ENCODE measurements at regions not wholly inside any gene's neighbourhood (a gene's known extent, or its start where the extent isn't known, plus 50 kb on each side); places are given as distances from the start of the nearest gene placed in this dataset.
"Not testable (repeated sequence)": the region's sequence is repeated elsewhere in the genome, so short reads cannot be mapped to it uniquely, and the experiment has no call there.

- Mint-ChIP-seq H3K4me3 (ENCODE audit: unreplicated experiment) (no peak overlapping the region), H3K27me3 (ENCODE audit: low read depth) (no peaks in the 10 kb centered on the region), H3K4me1 (ENCODE audit: low read depth) (peaks cover 27% of the 10 kb centered on the region), H3K36me3 (ENCODE audit: low read depth) (no peaks in the 10 kb centered on the region), H3K27ac (ENCODE audit: unreplicated experiment) (no peak overlapping the region), H3K9me3 (ENCODE audit: low read depth) (peaks cover 10% of the 10 kb centered on the region)
- DNase-seq (ENCODE audit: low spot score) = no peak
- TF ChIP-seq, protein P1, sequence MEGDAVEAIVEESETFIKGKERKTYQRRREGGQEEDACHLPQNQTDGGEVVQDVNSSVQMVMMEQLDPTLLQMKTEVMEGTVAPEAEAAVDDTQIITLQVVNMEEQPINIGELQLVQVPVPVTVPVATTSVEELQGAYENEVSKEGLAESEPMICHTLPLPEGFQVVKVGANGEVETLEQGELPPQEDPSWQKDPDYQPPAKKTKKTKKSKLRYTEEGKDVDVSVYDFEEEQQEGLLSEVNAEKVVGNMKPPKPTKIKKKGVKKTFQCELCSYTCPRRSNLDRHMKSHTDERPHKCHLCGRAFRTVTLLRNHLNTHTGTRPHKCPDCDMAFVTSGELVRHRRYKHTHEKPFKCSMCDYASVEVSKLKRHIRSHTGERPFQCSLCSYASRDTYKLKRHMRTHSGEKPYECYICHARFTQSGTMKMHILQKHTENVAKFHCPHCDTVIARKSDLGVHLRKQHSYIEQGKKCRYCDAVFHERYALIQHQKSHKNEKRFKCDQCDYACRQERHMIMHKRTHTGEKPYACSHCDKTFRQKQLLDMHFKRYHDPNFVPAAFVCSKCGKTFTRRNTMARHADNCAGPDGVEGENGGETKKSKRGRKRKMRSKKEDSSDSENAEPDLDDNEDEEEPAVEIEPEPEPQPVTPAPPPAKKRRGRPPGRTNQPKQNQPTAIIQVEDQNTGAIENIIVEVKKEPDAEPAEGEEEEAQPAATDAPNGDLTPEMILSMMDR (IDR thresholded peaks at IDR 0.05) = no peak
Measured at GRCh38 chr4:132396636-132397035, 752.5 kb upstream of the PCDH10 start.

- H3K4me3 Mint-ChIP-seq (ENCODE audit: unreplicated experiment) = no peak overlapping the region
- no peaks in the 10 kb centered on the region for H3K4me1 Mint-ChIP-seq (ENCODE audit: low read depth)
- H3K27ac Mint-ChIP-seq (ENCODE audit: unreplicated experiment) = no peak overlapping the region
- peaks cover 2% of the 10 kb centered on the region for H3K36me3 Mint-ChIP-seq (ENCODE audit: low read depth)
- peaks cover 28% of the 10 kb centered on the region for H3K9me3 Mint-ChIP-seq (ENCODE audit: low read depth)
- DNase-seq (ENCODE audit: low spot score) = no peak
- TF ChIP-seq, protein P1 (IDR thresholded peaks at IDR 0.05) = no peak
- H3K27me3 Mint-ChIP-seq (ENCODE audit: low read depth) = no peaks in the 10 kb centered on the region
Measured at GRCh38 chr4:132417220-132417619, 731.9 kb upstream of the PCDH10 start.

DNA sequence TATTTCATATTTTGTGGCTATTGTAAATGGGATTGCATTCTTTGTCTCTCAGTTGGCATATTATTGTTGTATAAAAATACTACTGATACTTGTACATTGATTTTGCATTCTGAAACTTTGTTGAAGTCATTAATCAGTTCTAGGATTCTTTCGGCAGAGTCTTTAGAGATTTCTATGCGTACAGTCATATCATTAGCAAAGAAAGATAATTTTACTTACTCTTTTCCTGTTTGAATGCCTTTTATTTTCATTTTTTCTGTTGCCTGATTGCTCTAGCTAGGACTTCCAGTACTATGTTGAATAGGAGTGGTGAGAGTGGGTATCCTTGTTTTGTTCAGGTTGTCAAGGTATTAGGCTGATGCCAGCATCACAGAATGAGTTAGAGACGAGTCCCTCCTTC, 722.0 kb upstream of the PCDH10 start:
- no peak for DNase-seq (ENCODE audit: low spot score)
- Mint-ChIP-seq H3K9me3 (ENCODE audit: low read depth) (peaks cover 3% of the 10 kb centered on the region), H3K27ac (ENCODE audit: unreplicated experiment) (no peak overlapping the region), H3K36me3 (ENCODE audit: low read depth) (no peaks in the 10 kb centered on the region), H3K4me3 (ENCODE audit: unreplicated experiment) (no peak overlapping the region), H3K27me3 (ENCODE audit: low read depth) (peaks cover 2% of the 10 kb centered on the region), H3K4me1 (ENCODE audit: low read depth) (no peaks in the 10 kb centered on the region)
- TF ChIP-seq, protein P1 (IDR thresholded peaks at IDR 0.05) = no peak

- Mint-ChIP-seq H3K4me3 (ENCODE audit: unreplicated experiment) (no peak overlapping the region), H3K9me3 (ENCODE audit: low read depth) (no peaks in the 10 kb centered on the region), H3K4me1 (ENCODE audit: low read depth) (no peaks in the 10 kb centered on the region), H3K36me3 (ENCODE audit: low read depth) (no peaks in the 10 kb centered on the region), H3K27me3 (ENCODE audit: low read depth) (peaks cover 2% of the 10 kb centered on the region), H3K27ac (ENCODE audit: unreplicated experiment) (no peak overlapping the region)
- TF ChIP-seq, protein P1 (IDR thresholded peaks at IDR 0.05) = no peak
- no peak for DNase-seq (ENCODE audit: low spot score)
Measured at GRCh38 chr4:132437117-132437516, 712.0 kb upstream of the PCDH10 start.

GRCh38 chr4:132445386-132445785, 703.7 kb upstream of the PCDH10 start:
- Mint-ChIP-seq H3K27ac (ENCODE audit: unreplicated experiment) (no peak overlapping the region), H3K4me1 (ENCODE audit: low read depth) (no peaks in the 10 kb centered on the region), H3K9me3 (ENCODE audit: low read depth) (peaks cover 27% of the 10 kb centered on the region), H3K36me3 (ENCODE audit: low read depth) (no peaks in the 10 kb centered on the region), H3K4me3 (ENCODE audit: unreplicated experiment) (no peak overlapping the region), H3K27me3 (ENCODE audit: low read depth) (no peaks in the 10 kb centered on the region)
- TF ChIP-seq, protein P1 (IDR thresholded peaks at IDR 0.05) = no peak
- no peak for DNase-seq (ENCODE audit: low spot score)

- peak; percentile 63 for DNase-seq (ENCODE audit: low spot score)
- peaks cover 24% of the 10 kb centered on the region for H3K9me3 Mint-ChIP-seq (ENCODE audit: low read depth)
- H3K27me3 Mint-ChIP-seq (ENCODE audit: low read depth); H3K4me1 Mint-ChIP-seq (ENCODE audit: low read depth); H3K4me3 Mint-ChIP-seq (ENCODE audit: unreplicated experiment); H3K36me3 Mint-ChIP-seq (ENCODE audit: low read depth); H3K27ac Mint-ChIP-seq (ENCODE audit: unreplicated experiment): not testable (repeated sequence)
Measured at GRCh38 chr4:132457987-132458386, 691.1 kb upstream of the PCDH10 start.
